Heart right ventricle (tissue), 16 donors: ENCODE measurements at regions not wholly inside any gene's neighbourhood (a gene's known extent, or its start where the extent isn't known, plus 50 kb on each side); places are given as distances from the start of the nearest gene placed in this dataset.
A peak's percentile ranks its signal among the peaks of the same experiment; 100 is the strongest.

Experiments
- ATAC-seq, 8 donors: fragments of 200-7000 bp; cut with Tn5 transposase; one replicate each; pipeline ENCODE4 v1.9.1; 2020; ENCODE audit warnings: mild to moderate bottlenecking in 8 of 8, moderate library complexity in 8 of 8, moderate number of reproducible peaks in 1 of 8
- DNase-seq, 2 donors: peaks; one replicate each; pipeline ENCODE4 v3.0.0-alpha.2; 2020
- H3K27ac ChIP-seq, 10 donors: fragments of 200-600 bp; sonication (generic) in 2 of 10; one replicate each; pipeline versions ENCODE4 v1.5.0 to v1.8.0; 2020 to 2022; ENCODE audit warnings: mild to moderate bottlenecking in 3 of 10
- H3K27me3 ChIP-seq, 7 donors: fragments of 200-600 bp; one replicate each; pipeline ENCODE4 v1.8.0; 2021 to 2022; ENCODE audit warnings: mild to moderate bottlenecking in 2 of 7
- H3K36me3 ChIP-seq, 9 donors: fragments of 200-600 bp; sonication (generic) in 1 of 9; one replicate each; pipeline versions ENCODE4 v1.5.0 to v1.8.0; 2020 to 2022; ENCODE audit warnings: mild to moderate bottlenecking in 2 of 9
- H3K4me1 ChIP-seq, 9 donors: fragments of 200-600 bp; sonication (generic) in 1 of 9; one replicate each; pipeline versions ENCODE4 v1.5.0 to v1.8.0; 2020 to 2022; ENCODE audit warnings: mild to moderate bottlenecking in 4 of 9
- H3K4me3 ChIP-seq, 10 donors: fragments of 200-600 bp; sonication (generic) in 2 of 10; one replicate each; pipeline versions ENCODE4 v1.5.0 to v1.8.0; 2020 to 2022; ENCODE audit warnings: mild to moderate bottlenecking in 7 of 10, moderate library complexity in 2 of 10
- H3K9me3 ChIP-seq, 11 donors: fragments of 200-600 bp in 10 of 11; sonication (generic) in 2 of 11; one replicate each; pipeline versions ENCODE4 v1.5.0 to v1.8.0; 2013 to 2022; ENCODE audit warnings: mild to moderate bottlenecking in 2 of 11, control low read depth in 1 of 11, moderate library complexity in 1 of 11
- CTCF ChIP-seq, 9 donors: fragments of 200-600 bp; sonication (generic) in 2 of 9; IDR thresholded peaks; one replicate each; pipeline versions ENCODE4 v1.5.0 to v1.8.0; 2021 to 2022; ENCODE audit warnings: antibody characterized with exemption in 9 of 9, mild to moderate bottlenecking in 5 of 9, moderate library complexity in 1 of 9
- WGBS, 2 donors: extraction: QIAGEN DNeasy Blood & Tissue Kit; methylation state at CpG; one replicate each; pipeline ENCODE4 v1.1.7; 2013; ENCODE audit warnings: inconsistent platforms in 1 of 2; 5-methylcytosine and 5-hydroxymethylcytosine counted together
- intact Hi-C, 10 donors: fragments of 100-400 bp; cut with DNase I; formaldehyde crosslinking; loops; one replicate each; pipeline versions ENCODE4 v1.11.1 to v1.14.2; 2022
- donor health status: Arrhythmogenic right ventricular cardiomyopathy.
- donor health status: ischemic (EF 13 %, LVEDD 7.1; RV severe dilation, severe dysfunction).
- donor health status: healthy with polysubstance abuse.
- donor health status: DM: no; HTN: yes; CAD: no.
- donor health status: DM: no; HTN: no; CAD: no.
- donor health status: ischemic (EF 25% LVEDD 6.9; RV normal size, moderate dysfunction).
- donor health status: ischemic (EF 25% LVEDD 5.7; RV mildly dilated, moderate dysfunction).
- donor health status: healthy.
- donor health status: DM: yes; HTN: yes; CAD: no.
- donor health status: Ischemic cardiomyopathy.
- donor health status: ischemic (EF 35%, LVEDD 5.7; RV mildly dilated, moderate dysfunction).
- donor health status: nonischemic (EF 11% LVEDD 7.7; RV severe dilation, severe dysfunction).
- donor health status: DM: yes; HTN: yes; CAD: no.
- donor health status: PGD.
- donor health status: ischemic (EF 29% LVEDD 5.4; RV normal size, mild dysfunction).
- donor health status: nonischemic (EF 23%, LVEDD 6.1; RV moderate dilation, normal function).

DNA sequence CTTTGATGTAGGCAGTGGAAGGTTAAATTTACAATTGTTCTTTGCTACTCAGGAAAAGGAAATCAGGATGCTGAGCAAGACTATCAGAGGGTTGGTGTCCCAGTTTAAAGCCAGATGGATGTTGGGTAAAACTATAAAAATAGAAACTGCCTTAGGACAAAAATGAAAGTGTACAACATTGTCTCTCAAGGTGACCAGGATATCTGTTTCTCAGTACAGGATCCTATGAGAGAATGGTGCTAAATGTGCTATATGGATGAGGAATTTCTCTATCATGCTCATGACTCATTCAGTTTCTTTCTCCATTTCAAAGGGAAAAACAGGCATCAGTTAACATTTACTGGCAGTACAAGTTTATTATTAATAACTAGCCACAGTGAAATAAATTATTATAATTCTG is 534.2 kb upstream of the GJE1 start:
- Histone ChIP-seq H3K27me3 (no peaks in the 10 kb centered on the region), H3K27ac (peak overlapping the region in 1 of 10 donors; percentile 10), H3K36me3 (no peaks in the 10 kb centered on the region), H3K4me1 (peaks cover 0 to 11% (median 4%) of the 10 kb centered on the region in 9 donors), H3K9me3 (no peaks in the 10 kb centered on the region), H3K4me3 (no peak overlapping the region)
- peak in 4 of 8 donors; percentile 52 to 83 (median 76) for ATAC-seq
- no peak for DNase-seq
- TF ChIP-seq CTCF (IDR thresholded peaks at IDR 0.05) = no peak
- intact Hi-C loops = no loop called here

GRCh38 chr6:141594874-141595273 is 537.9 kb upstream of the GJE1 start:
- no peaks in the 10 kb centered on the region for H3K36me3 ChIP-seq
- no peak for ATAC-seq
- intact Hi-C loops = no loop called here

GRCh38 chr6:141593311-141593710 is 539.4 kb upstream of the GJE1 start:
- intact Hi-C loops = no loop called here
- 93 to 96% methylated on average over 2 of the region's 2 CpGs for WGBS, 2 donors
- no peaks in the 10 kb centered on the region for H3K27me3 ChIP-seq
- H3K4me3 ChIP-seq = no peak overlapping the region
- no peaks in the 10 kb centered on the region for H3K36me3 ChIP-seq
- H3K27ac ChIP-seq = no peak overlapping the region
- no peak for TF ChIP-seq CTCF (IDR thresholded peaks at IDR 0.05)
- ATAC-seq (no peak), DNase-seq (no peak)
- H3K4me1 ChIP-seq = peaks cover 0 to 5% (median 2%) of the 10 kb centered on the region in 9 donors
- no peaks in the 10 kb centered on the region for H3K9me3 ChIP-seq

More at GRCh38 chr6:141594874-141595273, 537.9 kb upstream of the GJE1 start:
- Histone ChIP-seq H3K4me3 (no peak overlapping the region), H3K4me1 (peaks cover 0 to 11% (median 4%) of the 10 kb centered on the region in 9 donors), H3K27me3 (no peaks in the 10 kb centered on the region), H3K27ac (no peak overlapping the region), H3K9me3 (no peaks in the 10 kb centered on the region)
- no peak for DNase-seq
- TF ChIP-seq CTCF (IDR thresholded peaks at IDR 0.05) = no peak

DNA sequence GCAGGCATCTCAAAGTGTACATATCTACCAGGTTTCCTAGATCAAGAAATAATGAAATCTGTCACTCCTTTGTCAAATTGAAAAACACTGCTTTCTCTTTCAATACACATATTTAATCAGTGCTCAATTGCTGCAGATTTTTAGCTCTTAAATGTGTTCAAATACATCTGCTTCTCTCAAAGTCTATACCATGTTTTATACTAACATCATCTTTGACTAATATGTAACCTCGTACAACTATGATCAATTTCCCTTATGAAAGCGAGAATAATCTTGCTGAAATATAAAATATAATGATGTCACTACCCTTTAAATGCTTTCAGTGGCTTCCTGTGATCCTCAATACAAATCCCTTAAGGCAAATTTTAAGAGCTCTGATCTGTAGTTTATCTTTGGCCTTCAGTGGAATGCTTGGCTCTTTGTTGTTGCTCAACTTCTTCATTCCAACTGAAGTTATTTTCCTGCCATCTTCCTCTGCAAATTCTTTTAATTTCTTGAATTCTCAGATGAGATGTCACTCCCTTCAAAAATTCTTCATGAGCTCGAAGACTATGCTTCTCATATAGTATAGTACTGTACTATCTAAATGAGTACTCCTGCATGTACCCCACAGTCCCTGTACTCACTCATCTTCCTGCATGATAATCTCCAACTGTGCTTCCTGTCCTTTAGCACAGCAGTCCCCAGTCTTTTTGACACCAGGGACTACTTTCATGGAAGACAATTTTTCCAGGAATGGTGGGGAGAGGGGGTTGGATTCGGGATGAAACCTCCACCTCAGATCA is 545.1 kb upstream of the GJE1 start:
- DNase-seq (no peak), ATAC-seq (no peak)
- H3K27ac ChIP-seq = no peak overlapping the region
- no peaks in the 10 kb centered on the region for H3K36me3 ChIP-seq
- no peaks in the 10 kb centered on the region for H3K4me1 ChIP-seq
- no peak overlapping the region for H3K4me3 ChIP-seq
- intact Hi-C loops = no loop called here
- no peak for TF ChIP-seq CTCF (IDR thresholded peaks at IDR 0.05)
- no peaks in the 10 kb centered on the region for H3K9me3 ChIP-seq
- H3K27me3 ChIP-seq = no peaks in the 10 kb centered on the region
- WGBS, 2 donors = 71 to 83% methylated on average over 4 of the region's 4 CpGs
